ENCODE measurements at regions not wholly inside any gene's neighbourhood (a gene's known extent, or its start where the extent isn't known, plus 50 kb on each side); places are given as distances from the start of the nearest gene placed in this dataset.
"Not testable (repeated sequence)": the region's sequence is repeated elsewhere in the genome, so short reads cannot be mapped to it uniquely, and the experiment has no call there.

DNA sequence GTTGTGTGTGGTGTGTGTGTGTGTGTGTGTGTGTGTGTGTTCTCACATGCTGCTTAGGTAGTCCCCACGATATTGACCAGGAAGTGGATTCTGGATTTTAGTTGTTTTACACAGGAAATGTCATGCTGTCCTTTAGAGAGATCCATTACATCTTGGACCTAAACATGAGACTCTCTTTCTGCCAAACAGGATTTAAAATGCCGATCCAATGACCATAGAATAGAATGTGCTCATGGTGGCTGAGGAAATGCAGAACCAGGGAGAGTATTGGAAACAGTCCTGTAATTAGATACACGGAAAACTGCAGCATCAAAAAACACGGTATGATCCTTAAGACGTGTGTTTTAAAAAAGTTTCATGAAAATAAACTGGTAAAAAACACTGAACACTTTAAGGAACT is 347.8 kb upstream of the FRG1 start:
- DNase-seq (ENCODE audit: extremely low spot score, insufficient read length, low read depth) (no peak), FAIRE-seq (no peak)

DNA sequence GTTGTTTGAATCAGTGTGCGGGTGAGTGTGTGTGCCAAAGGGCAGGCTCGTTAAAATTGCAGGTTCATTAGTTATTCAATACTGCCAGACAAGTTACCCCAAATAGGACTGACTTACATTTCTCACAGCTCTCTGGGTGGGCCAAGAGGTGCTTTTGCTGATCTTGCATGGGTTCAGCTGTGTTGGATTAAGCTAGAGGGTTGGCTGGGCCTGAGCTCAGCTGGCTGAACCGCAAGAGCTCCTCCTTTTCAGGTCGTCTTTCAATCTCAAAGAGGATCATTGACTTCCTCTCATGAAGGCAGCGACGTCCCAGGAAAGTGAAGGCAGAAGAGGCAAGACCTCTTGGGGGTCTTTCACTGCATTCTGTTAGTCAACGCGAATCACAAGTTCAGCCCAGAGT is 343.3 kb upstream of the FRG1 start:
- no peak for FAIRE-seq
- DNase-seq (ENCODE audit: extremely low spot score, insufficient read length, low read depth) = no peak

DNA sequence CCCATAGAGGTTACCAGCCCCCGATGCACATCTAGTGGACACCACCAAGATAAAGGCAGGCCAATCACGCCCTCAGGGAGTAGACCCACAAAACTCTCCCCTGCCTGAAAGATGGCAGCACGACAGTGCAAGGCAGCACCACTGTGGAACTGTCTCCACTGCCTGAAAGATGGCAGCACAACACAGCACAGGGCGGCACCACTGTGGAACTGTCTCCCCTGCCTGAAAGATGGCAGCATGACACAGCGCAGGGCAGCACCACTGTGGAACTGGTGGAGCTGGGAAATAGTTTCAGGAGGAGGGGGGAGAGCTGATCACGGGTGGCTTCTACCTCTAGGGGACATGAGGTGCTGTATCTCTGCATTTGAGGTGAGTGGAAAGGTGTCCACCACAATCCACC is 340.4 kb upstream of the FRG1 start:
- FAIRE-seq = no peak

DNA sequence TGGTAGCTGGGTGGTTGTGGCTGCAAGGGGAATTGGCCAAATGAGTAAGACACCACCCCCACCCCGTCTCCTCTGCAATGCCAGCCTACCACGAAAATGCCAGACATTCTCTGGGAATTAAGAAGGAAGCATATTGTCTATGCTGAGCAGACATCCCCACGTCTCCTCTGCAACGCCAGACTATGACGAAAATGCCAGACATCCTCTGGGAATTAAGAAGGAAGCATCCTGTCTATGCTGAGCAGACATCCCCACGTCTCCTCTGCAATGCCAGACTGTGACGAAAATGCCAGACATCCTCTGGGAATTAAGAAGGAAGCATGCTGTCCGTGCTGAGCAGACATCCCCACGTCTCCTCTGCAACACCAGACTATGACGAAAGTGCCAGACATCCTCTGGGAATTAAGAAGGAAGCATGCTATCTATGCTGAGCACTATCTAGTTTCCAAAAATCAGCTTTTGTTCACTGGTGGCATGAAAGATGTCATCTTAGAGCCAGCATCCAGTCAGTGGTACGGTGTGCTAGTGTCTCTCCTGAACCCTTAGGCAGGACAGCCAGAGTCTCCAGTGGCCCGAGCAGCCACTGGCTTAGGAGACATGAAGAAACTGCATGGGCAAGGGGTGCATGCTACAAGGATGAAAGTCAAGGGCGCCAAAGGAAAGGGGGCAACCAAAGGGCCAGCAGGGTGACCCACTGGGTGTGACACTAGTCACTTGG is 339.8 kb upstream of the FRG1 start:
- no peak for DNase-seq (ENCODE audit: extremely low spot score, insufficient read length, low read depth)
- no peak for FAIRE-seq

More for the DNA sequence above, 340.4 kb upstream of the FRG1 start:
- DNase-seq (ENCODE audit: extremely low spot score, insufficient read length, low read depth) = no peak

- not testable (repeated sequence) for FAIRE-seq; DNase-seq (ENCODE audit: extremely low spot score, insufficient read length, low read depth)
Measured at GRCh38 chr4:189602827-189603226, 337.8 kb upstream of the FRG1 start.

DNA sequence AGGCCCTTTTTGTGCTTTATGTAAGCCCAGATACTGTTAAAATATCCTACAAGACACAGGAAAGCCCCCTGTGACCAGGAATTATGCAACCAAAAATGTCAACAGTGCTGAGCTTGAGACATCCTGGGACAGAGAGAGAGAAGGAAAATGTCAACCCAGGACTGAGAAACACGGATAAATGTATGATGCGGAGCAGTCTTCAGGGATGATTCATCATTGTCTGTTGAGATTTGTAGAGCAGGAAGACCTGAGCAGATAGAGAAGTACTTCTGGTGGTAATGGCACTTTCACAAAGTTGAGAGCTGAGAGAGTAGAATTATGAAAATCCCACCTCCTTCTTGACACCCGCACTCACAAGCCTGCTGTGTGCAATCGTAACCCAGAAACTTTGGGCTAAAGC is 330.1 kb upstream of the FRG1 start:
- not testable (repeated sequence) for FAIRE-seq; DNase-seq (ENCODE audit: extremely low spot score, insufficient read length, low read depth)

DNA sequence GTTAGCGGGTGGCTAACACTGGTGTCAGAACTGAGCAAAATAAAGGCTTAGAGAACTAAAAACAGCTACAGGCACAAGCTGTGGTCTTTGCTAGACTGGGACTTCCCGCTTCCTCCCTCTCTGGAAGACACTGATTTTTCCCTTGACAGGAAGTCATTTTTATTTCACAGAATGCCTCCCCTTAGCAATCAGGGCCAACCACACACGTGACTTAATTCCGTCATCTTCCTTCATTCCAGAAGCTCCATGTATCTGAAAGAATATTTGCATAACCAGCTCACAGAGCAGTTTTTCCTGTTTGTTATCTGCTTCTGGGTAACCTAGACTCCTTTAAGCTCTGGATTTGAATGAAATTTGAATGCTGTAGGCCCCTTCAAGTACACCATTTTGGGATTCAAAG is 327.5 kb upstream of the FRG1 start:
- DNase-seq (ENCODE audit: extremely low spot score, insufficient read length, low read depth) (no peak), FAIRE-seq (no peak)

- DNase-seq (ENCODE audit: extremely low spot score, insufficient read length, low read depth) (no peak), FAIRE-seq (no peak)
Measured at GRCh38 chr4:189615217-189615663, 325.4 kb upstream of the FRG1 start.

GRCh38 chr4:189617741-189618140 is 322.9 kb upstream of the FRG1 start:
- not testable (repeated sequence) for DNase-seq (ENCODE audit: extremely low spot score, insufficient read length, low read depth); FAIRE-seq

DNA sequence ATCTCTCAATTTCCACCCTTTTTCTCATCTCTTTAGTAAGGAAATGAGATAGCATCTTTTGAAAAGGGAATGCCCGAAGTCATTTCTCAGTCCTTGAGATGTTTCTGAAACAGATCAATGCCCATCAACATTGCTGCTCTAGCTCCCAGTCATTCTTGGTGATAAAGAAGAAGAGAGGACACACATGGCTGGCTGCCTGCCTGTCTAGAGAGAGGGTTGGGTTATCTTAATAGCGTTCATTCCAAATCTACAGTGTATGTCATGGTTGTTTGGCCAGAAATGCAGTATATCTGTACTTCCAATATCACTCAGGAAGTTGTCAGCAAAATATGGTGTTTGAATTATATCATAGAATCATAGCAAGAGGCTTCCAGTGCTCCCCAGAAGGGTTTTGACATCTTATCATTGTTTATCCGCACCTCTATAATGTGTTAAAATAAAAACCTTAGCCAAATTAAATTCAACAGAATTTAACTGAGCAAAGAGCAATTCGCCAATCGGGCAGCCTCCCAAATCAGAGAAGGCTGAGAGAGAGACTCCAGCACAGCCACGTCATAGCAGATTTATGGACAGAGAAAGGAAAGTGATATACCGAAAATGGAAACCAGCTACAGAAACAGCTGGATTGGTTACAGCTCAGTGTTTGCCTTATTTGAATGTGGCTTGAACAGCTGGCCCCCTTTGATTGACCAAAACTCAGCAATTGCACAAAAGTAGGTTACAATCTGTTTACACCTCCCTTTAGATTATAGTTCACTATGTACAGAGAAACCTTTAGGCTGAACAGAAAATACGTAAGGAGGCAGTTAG is 321.0 kb upstream of the FRG1 start:
- FAIRE-seq = not testable (repeated sequence)

GRCh38 chr4:189622574-189622973 is 318.1 kb upstream of the FRG1 start:
- FAIRE-seq; DNase-seq (ENCODE audit: extremely low spot score, insufficient read length, low read depth): not testable (repeated sequence)

More for the DNA sequence above, 321.0 kb upstream of the FRG1 start:
- not testable (repeated sequence) for DNase-seq (ENCODE audit: extremely low spot score, insufficient read length, low read depth)

- FAIRE-seq = not testable (repeated sequence)
Measured at GRCh38 chr4:189627041-189627440, 313.6 kb upstream of the FRG1 start.

GRCh38 chr4:189629733-189630132 is 310.9 kb upstream of the FRG1 start:
- not testable (repeated sequence) for DNase-seq (ENCODE audit: extremely low spot score, insufficient read length, low read depth); FAIRE-seq

More at GRCh38 chr4:189627041-189627440, 313.6 kb upstream of the FRG1 start:
- DNase-seq (ENCODE audit: extremely low spot score, insufficient read length, low read depth) = not testable (repeated sequence)

DNA sequence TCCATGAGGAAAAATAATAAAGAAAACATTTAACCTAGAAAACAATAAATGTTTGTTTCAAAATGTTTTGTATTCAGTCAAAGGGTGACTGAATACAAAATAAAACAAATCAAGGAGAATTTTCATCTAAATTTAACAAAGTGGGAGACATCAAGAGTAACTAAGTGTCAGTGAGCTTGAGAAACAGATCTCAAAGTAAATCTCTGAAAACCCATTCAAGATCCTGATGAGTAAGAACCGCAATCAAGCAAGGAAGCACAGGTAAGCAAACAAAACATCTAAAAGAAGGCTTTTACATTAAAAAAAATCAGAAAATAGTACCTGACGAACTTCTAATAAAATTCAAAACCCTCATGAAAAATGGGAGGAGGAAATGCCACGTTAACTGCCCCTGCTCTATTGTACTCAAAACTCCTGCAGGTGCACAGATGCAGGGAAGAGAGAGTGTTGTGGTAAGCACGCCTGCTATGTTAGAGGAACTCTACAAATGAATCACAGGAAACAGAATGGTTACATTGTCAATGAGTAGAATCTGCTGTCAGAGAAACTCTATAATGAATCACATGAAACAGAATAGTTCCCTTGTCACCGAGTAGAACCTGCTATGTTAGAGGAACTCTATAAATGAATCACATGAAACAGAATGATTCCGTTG is 309.6 kb upstream of the FRG1 start:
- DNase-seq (ENCODE audit: extremely low spot score, insufficient read length, low read depth); FAIRE-seq: not testable (repeated sequence)

DNA sequence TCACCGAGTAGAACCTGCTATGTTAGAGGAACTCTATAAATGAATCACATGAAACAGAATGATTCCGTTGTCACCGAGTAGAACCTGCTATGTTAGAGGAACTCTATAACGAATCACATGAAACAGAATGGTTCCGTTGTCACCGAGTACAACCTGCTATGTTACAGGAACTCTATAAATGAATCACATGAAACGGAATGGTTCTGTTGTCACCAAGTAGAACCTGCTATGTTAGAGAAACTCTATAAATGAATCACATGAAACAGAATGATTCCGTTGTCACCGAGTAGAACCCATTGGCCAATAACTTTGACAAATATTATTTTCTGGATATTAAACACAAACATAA is 309.1 kb upstream of the FRG1 start:
- DNase-seq (ENCODE audit: extremely low spot score, insufficient read length, low read depth) = not testable (repeated sequence)

GRCh38 chr4:189650436-189650835 is 290.2 kb upstream of the FRG1 start:
- not testable (repeated sequence) for DNase-seq (ENCODE audit: extremely low spot score, insufficient read length, low read depth); FAIRE-seq

More for the DNA sequence above, 309.1 kb upstream of the FRG1 start:
- not testable (repeated sequence) for FAIRE-seq

GRCh38 chr4:189653130-189653653 is 287.5 kb upstream of the FRG1 start:
- DNase-seq (ENCODE audit: extremely low spot score, insufficient read length, low read depth); FAIRE-seq: not testable (repeated sequence)

- FAIRE-seq; DNase-seq (ENCODE audit: extremely low spot score, insufficient read length, low read depth): not testable (repeated sequence)
Measured at GRCh38 chr4:189653983-189654382, 286.7 kb upstream of the FRG1 start.

DNA sequence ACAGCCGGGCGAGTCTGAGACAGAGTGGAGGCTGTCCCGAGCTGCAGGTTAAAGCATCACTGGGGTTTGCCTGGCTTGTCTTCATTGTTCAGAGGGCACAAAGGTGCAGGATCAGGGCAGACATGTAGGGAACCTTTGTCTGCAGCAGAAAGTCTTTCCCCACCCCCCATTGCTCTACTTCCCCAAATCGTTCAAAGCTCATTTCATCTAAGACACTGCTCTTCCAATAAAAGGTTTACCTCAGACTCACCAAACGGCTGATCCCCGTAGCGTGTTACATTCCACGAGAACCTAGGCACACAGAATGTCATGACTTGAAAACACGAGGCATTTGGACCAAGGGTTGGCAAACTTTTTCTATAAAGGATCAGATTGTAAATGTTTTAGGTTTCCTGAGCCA is 286.3 kb upstream of the FRG1 start:
- not testable (repeated sequence) for FAIRE-seq; DNase-seq (ENCODE audit: extremely low spot score, insufficient read length, low read depth)

DNA sequence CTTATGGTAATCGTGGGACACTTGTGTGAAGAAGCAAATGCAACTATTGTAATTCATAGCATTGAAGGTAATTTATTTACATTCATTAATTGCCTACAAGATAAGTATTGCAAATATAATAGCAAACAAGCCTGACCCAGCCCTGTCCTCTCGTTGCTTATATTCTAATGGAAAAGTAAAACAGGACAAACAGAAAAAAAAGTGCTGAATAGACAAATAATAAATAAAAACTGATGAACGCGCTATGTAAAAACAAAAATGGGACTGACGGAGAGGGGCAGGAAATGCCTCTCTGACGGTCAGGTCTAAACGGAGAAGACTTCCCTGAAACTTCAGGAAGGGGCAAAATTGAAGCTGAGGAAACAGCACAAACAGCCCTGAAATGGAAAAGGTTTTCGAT is 284.9 kb upstream of the FRG1 start:
- FAIRE-seq; DNase-seq (ENCODE audit: extremely low spot score, insufficient read length, low read depth): not testable (repeated sequence)
